Dendritic cell treated with granulocyte-macrophage colony-stimulating factor and Interleukin-4, amounts not matched to agents 40 ng/mL and 50 ng/mL, for 4 days (primary cell): ENCODE measurements at regions not wholly inside any gene's neighbourhood (a gene's known extent, or its start where the extent isn't known, plus 50 kb on each side); places are given as distances from the start of the nearest gene placed in this dataset.

Experiments
- H3K27ac Mint-ChIP-seq: one replicate; pipeline ENCODE4 v1.8.0; 2022; ENCODE audit warnings: mild to moderate bottlenecking, mixed read lengths
- H3K27me3 Mint-ChIP-seq: one replicate; pipeline ENCODE4 v1.8.0; 2022; ENCODE audit warnings: mild to moderate bottlenecking, mixed read lengths
- H3K36me3 Mint-ChIP-seq: one replicate; pipeline ENCODE4 v1.8.0; 2022; ENCODE audit warnings: low read depth, mixed read lengths
- H3K4me1 Mint-ChIP-seq: one replicate; pipeline ENCODE4 v1.8.0; 2022; ENCODE audit warnings: low read depth, mixed read lengths
- H3K4me3 Mint-ChIP-seq: one replicate; pipeline ENCODE4 v1.8.0; 2022; ENCODE audit warnings: mild to moderate bottlenecking, moderate library complexity, mixed read lengths
- H3K9me3 Mint-ChIP-seq: one replicate; pipeline ENCODE4 v1.8.0; 2022; ENCODE audit warnings: mixed read lengths
- intact Hi-C: fragments of 100-400 bp; cut with micrococcal nuclease; formaldehyde crosslinking; loops from one replicate; pipeline ENCODE4 v1.15.0; 2022

GRCh38 chr10:53624722-53625121 is 852.1 kb upstream of the MBL2 start:
- Mint-ChIP-seq H3K4me3 (no peak overlapping the region), H3K36me3 (no peaks in the 10 kb centered on the region), H3K27me3 (no peaks in the 10 kb centered on the region), H3K9me3 (peaks cover 28% of the 10 kb centered on the region), H3K4me1 (peaks cover under 1% of the 10 kb centered on the region), H3K27ac (no peak overlapping the region)
- intact Hi-C loops: no loop called here

GRCh38 chr10:53622201-53622600 is 849.6 kb upstream of the MBL2 start:
- Mint-ChIP-seq H3K9me3 (peaks cover 11% of the 10 kb centered on the region), H3K27me3 (no peaks in the 10 kb centered on the region), H3K4me3 (no peak overlapping the region), H3K4me1 (no peaks in the 10 kb centered on the region), H3K27ac (no peak overlapping the region), H3K36me3 (no peaks in the 10 kb centered on the region)
- intact Hi-C loops: no loop called here

GRCh38 chr10:53619671-53620070 is 847.1 kb upstream of the MBL2 start:
- no peak overlapping the region for H3K4me3 Mint-ChIP-seq
- intact Hi-C loops: no loop called here
- H3K27ac Mint-ChIP-seq: no peak overlapping the region

GRCh38 chr10:53607691-53608090 is 835.1 kb upstream of the MBL2 start:
- Mint-ChIP-seq H3K27ac (no peak overlapping the region), H3K9me3 (no peaks in the 10 kb centered on the region), H3K4me3 (no peak overlapping the region), H3K36me3 (no peaks in the 10 kb centered on the region), H3K4me1 (no peaks in the 10 kb centered on the region), H3K27me3 (no peaks in the 10 kb centered on the region)
- intact Hi-C loops: no loop called here

More at GRCh38 chr10:53619671-53620070, 847.1 kb upstream of the MBL2 start:
- Mint-ChIP-seq H3K27me3 (no peaks in the 10 kb centered on the region), H3K9me3 (peaks cover 11% of the 10 kb centered on the region), H3K4me1 (no peaks in the 10 kb centered on the region), H3K36me3 (no peaks in the 10 kb centered on the region)

- intact Hi-C loops: no loop called here
- no peaks in the 10 kb centered on the region for H3K36me3 Mint-ChIP-seq
- no peaks in the 10 kb centered on the region for H3K9me3 Mint-ChIP-seq
- no peaks in the 10 kb centered on the region for H3K27me3 Mint-ChIP-seq
- no peak overlapping the region for H3K27ac Mint-ChIP-seq
- H3K4me3 Mint-ChIP-seq: no peak overlapping the region
- no peaks in the 10 kb centered on the region for H3K4me1 Mint-ChIP-seq
Observed at GRCh38 chr10:53606981-53607380, 834.4 kb upstream of the MBL2 start.

- no peaks in the 10 kb centered on the region for H3K4me1 Mint-ChIP-seq
- no peak overlapping the region for H3K4me3 Mint-ChIP-seq
- H3K27me3 Mint-ChIP-seq: no peaks in the 10 kb centered on the region
- intact Hi-C loops: loop anchor here (5.0 kb wide), 2 partner anchors 649 to 801 kb away; no protein-coding TSS in a partner anchor
- H3K27ac Mint-ChIP-seq: no peak overlapping the region
- no peaks in the 10 kb centered on the region for H3K36me3 Mint-ChIP-seq
- no peaks in the 10 kb centered on the region for H3K9me3 Mint-ChIP-seq
Observed at GRCh38 chr10:53601260-53601875, 828.8 kb upstream of the MBL2 start.

GRCh38 chr10:53598914-53599313 is 826.3 kb upstream of the MBL2 start:
- Mint-ChIP-seq H3K4me3 (no peak overlapping the region), H3K27me3 (no peaks in the 10 kb centered on the region), H3K27ac (no peak overlapping the region), H3K9me3 (no peaks in the 10 kb centered on the region), H3K4me1 (no peaks in the 10 kb centered on the region), H3K36me3 (no peaks in the 10 kb centered on the region)
- intact Hi-C loops: no loop called here

- Mint-ChIP-seq H3K36me3 (no peaks in the 10 kb centered on the region), H3K4me1 (no peaks in the 10 kb centered on the region), H3K27ac (no peak overlapping the region), H3K4me3 (no peak overlapping the region), H3K27me3 (no peaks in the 10 kb centered on the region), H3K9me3 (peaks cover under 1% of the 10 kb centered on the region)
- intact Hi-C loops: no loop called here
Observed at GRCh38 chr10:53597835-53598251, 825.3 kb upstream of the MBL2 start.

GRCh38 chr10:53580465-53580864 is 807.9 kb upstream of the MBL2 start:
- intact Hi-C loops: no loop called here
- Mint-ChIP-seq H3K9me3 (no peaks in the 10 kb centered on the region), H3K27ac (no peak overlapping the region), H3K4me3 (no peak overlapping the region), H3K4me1 (no peaks in the 10 kb centered on the region), H3K27me3 (no peaks in the 10 kb centered on the region), H3K36me3 (no peaks in the 10 kb centered on the region)

- H3K9me3 Mint-ChIP-seq: no peaks in the 10 kb centered on the region
Observed at GRCh38 chr10:53579773-53580172, 807.2 kb upstream of the MBL2 start.

GRCh38 chr10:53574024-53574423 is 801.4 kb upstream of the MBL2 start:
- Mint-ChIP-seq H3K9me3 (no peaks in the 10 kb centered on the region), H3K4me3 (no peak overlapping the region), H3K36me3 (no peaks in the 10 kb centered on the region), H3K27me3 (no peaks in the 10 kb centered on the region), H3K27ac (no peak overlapping the region), H3K4me1 (no peaks in the 10 kb centered on the region)
- intact Hi-C loops: no loop called here

More at GRCh38 chr10:53579773-53580172, 807.2 kb upstream of the MBL2 start:
- Mint-ChIP-seq H3K36me3 (no peaks in the 10 kb centered on the region), H3K4me1 (no peaks in the 10 kb centered on the region), H3K27me3 (no peaks in the 10 kb centered on the region), H3K27ac (no peak overlapping the region), H3K4me3 (no peak overlapping the region)
- intact Hi-C loops: no loop called here

- H3K27ac Mint-ChIP-seq: no peak overlapping the region
- no peak overlapping the region for H3K4me3 Mint-ChIP-seq
- intact Hi-C loops: no loop called here
- no peaks in the 10 kb centered on the region for H3K9me3 Mint-ChIP-seq
- no peaks in the 10 kb centered on the region for H3K36me3 Mint-ChIP-seq
- H3K4me1 Mint-ChIP-seq: no peaks in the 10 kb centered on the region
- no peaks in the 10 kb centered on the region for H3K27me3 Mint-ChIP-seq
Observed at GRCh38 chr10:53573498-53573897, 800.9 kb upstream of the MBL2 start.

- Mint-ChIP-seq H3K27me3 (no peaks in the 10 kb centered on the region), H3K4me1 (no peaks in the 10 kb centered on the region), H3K4me3 (no peak overlapping the region), H3K9me3 (no peaks in the 10 kb centered on the region), H3K27ac (no peak overlapping the region), H3K36me3 (no peaks in the 10 kb centered on the region)
- intact Hi-C loops: no loop called here
Observed at GRCh38 chr10:53572799-53573198, 800.2 kb upstream of the MBL2 start.

- Mint-ChIP-seq H3K9me3 (peaks cover 14% of the 10 kb centered on the region), H3K4me3 (no peak overlapping the region), H3K36me3 (no peaks in the 10 kb centered on the region), H3K27me3 (no peaks in the 10 kb centered on the region), H3K4me1 (no peaks in the 10 kb centered on the region), H3K27ac (no peak overlapping the region)
- intact Hi-C loops: no loop called here
Observed at GRCh38 chr10:53570221-53570620, 797.6 kb upstream of the MBL2 start.

GRCh38 chr10:53569455-53569854 is 796.9 kb upstream of the MBL2 start:
- H3K36me3 Mint-ChIP-seq: no peaks in the 10 kb centered on the region
- intact Hi-C loops: no loop called here
- no peaks in the 10 kb centered on the region for H3K4me1 Mint-ChIP-seq
- no peak overlapping the region for H3K4me3 Mint-ChIP-seq
- H3K27ac Mint-ChIP-seq: no peak overlapping the region
- H3K27me3 Mint-ChIP-seq: no peaks in the 10 kb centered on the region
- peaks cover 22% of the 10 kb centered on the region for H3K9me3 Mint-ChIP-seq
